Duodenal mucosa (tissue), 2 donors: ENCODE measurements at regions not wholly inside any gene's neighbourhood (a gene's known extent, or its start where the extent isn't known, plus 50 kb on each side); places are given as distances from the start of the nearest gene placed in this dataset.

Experiments used
- H3K27ac ChIP-seq: one replicate; pipeline ENCODE4 v1.7.0; 2013; ENCODE audit warnings: low read depth, low read length
- H3K27me3 ChIP-seq, 2 donors: one replicate each; pipeline ENCODE4 v1.7.0; 2013; ENCODE audit warnings: low read length in 2 of 2, control low read depth in 1 of 2; ENCODE audit not compliant: insufficient read depth in 2 of 2, control insufficient read depth in 1 of 2
- H3K36me3 ChIP-seq, 2 donors: one replicate each; pipeline ENCODE4 v1.7.0; 2013; ENCODE audit warnings: low read length in 2 of 2, control low read depth in 1 of 2; ENCODE audit not compliant: insufficient read depth in 2 of 2, control insufficient read depth in 1 of 2
- H3K4me1 ChIP-seq, 2 donors: one replicate each; pipeline ENCODE4 v1.7.0; 2013; ENCODE audit warnings: low read length in 2 of 2, control low read depth in 1 of 2; ENCODE audit not compliant: insufficient read depth in 2 of 2, control insufficient read depth in 1 of 2
- H3K4me3 ChIP-seq, 2 donors: one replicate each; pipeline ENCODE4 v1.7.0; 2013; ENCODE audit warnings: low read length in 2 of 2, low read depth in 1 of 2
- H3K9ac ChIP-seq, 2 donors: one replicate each; pipeline ENCODE4 v1.7.0; 2013; ENCODE audit warnings: low read length in 2 of 2, low read depth in 1 of 2
- H3K9me3 ChIP-seq, 2 donors: one replicate each; pipeline ENCODE4 v1.7.0; 2013; ENCODE audit warnings: low read length in 2 of 2, control low read depth in 1 of 2; ENCODE audit not compliant: control insufficient read depth in 1 of 2

DNA sequence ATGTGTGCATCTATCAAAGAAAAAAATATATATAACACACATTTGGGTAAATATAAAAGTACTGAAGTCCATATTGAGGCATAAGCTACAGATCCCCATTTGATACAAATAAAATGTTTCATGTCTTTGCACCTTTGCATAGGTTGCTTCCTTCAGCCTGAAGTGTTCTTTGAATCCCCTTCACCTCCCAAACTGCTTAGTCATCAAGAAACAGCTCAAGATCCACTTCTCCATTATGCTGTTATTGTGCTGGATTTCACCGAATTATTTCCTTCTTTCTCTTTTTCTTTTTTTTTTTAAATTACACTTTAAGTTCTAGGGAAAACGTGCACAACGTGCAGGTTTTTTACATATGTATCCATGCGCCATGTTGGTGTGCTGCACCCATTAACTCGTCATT, 419.1 kb downstream of the ENC1 start:
- H3K4me1 ChIP-seq: no peaks in the 10 kb centered on the region
- no peak overlapping the region for H3K4me3 ChIP-seq
- no peak overlapping the region for H3K27ac ChIP-seq
- no peak overlapping the region for H3K9ac ChIP-seq
- no peaks in the 10 kb centered on the region for H3K9me3 ChIP-seq
- no peaks in the 10 kb centered on the region for H3K36me3 ChIP-seq
- H3K27me3 ChIP-seq: no peaks in the 10 kb centered on the region

DNA sequence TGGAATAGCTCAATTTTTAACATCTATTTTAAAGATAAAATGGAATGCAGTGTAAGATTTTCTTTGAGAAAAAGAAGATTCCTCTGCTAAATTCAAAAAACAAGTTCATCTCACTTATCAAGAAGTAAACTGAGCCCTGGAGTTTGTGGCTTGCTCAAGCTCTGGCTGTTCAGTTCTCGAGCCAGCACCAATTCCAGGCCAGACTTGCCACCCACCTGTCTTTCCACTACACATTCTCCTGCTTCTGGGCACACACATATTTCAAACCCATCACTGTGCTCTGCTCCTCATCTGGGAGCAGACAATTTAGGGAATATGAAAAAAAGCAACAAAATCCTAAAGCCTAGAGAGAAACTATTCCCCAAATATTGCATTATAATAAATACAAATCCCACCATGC, 424.5 kb downstream of the ENC1 start:
- no peaks in the 10 kb centered on the region for H3K4me1 ChIP-seq
- no peaks in the 10 kb centered on the region for H3K27me3 ChIP-seq
- H3K9me3 ChIP-seq: no peaks in the 10 kb centered on the region
- no peak overlapping the region for H3K4me3 ChIP-seq
- H3K27ac ChIP-seq: no peak overlapping the region
- no peaks in the 10 kb centered on the region for H3K36me3 ChIP-seq
- no peak overlapping the region for H3K9ac ChIP-seq

DNA sequence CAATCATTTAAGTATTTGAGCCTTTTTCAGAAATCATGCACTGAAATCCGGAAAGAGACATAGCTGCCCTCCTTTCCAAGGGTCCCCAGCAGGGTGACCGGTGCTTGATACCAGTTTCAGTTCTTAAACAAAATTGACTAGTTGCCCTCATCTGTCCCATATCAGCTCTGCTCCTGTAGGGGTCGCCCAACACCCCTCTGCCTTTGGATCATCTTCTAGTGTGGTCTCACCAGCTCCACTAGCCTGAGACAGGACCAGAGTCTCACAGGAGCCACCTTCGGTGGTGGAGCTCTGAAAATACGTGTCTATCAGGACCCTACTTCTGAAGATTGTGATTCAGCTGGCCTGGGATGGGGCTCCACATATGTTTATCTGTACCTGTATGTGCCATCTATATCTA, 428.2 kb downstream of the ENC1 start:
- no peak overlapping the region for H3K27ac ChIP-seq
- H3K27me3 ChIP-seq: no peaks in the 10 kb centered on the region
- no peak overlapping the region for H3K9ac ChIP-seq
- H3K4me1 ChIP-seq: no peaks in the 10 kb centered on the region
- H3K36me3 ChIP-seq: no peaks in the 10 kb centered on the region
- no peak overlapping the region for H3K4me3 ChIP-seq
- no peaks in the 10 kb centered on the region for H3K9me3 ChIP-seq

DNA sequence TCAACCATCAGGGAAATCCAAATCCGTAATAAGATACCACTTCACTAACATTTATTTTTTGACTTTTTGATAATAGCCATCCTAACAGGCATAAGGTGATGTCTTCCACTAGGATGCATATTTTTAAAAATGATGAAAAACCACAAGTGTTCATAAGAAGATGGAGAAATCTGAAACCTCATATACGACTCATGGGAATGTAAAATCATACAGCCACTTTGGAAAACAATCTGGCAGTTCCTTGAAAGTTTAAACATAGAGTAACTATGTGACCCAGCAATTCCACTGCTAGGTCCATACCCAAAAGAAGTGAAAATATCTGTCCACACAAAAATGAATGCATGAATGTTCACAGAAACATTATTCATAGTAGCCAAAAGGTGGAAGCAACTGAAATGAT, 431.0 kb downstream of the ENC1 start:
- Histone ChIP-seq H3K4me3 (no peak overlapping the region), H3K4me1 (no peaks in the 10 kb centered on the region), H3K9ac (no peak overlapping the region), H3K27me3 (no peaks in the 10 kb centered on the region), H3K36me3 (no peaks in the 10 kb centered on the region), H3K9me3 (no peaks in the 10 kb centered on the region), H3K27ac (no peak overlapping the region)

DNA sequence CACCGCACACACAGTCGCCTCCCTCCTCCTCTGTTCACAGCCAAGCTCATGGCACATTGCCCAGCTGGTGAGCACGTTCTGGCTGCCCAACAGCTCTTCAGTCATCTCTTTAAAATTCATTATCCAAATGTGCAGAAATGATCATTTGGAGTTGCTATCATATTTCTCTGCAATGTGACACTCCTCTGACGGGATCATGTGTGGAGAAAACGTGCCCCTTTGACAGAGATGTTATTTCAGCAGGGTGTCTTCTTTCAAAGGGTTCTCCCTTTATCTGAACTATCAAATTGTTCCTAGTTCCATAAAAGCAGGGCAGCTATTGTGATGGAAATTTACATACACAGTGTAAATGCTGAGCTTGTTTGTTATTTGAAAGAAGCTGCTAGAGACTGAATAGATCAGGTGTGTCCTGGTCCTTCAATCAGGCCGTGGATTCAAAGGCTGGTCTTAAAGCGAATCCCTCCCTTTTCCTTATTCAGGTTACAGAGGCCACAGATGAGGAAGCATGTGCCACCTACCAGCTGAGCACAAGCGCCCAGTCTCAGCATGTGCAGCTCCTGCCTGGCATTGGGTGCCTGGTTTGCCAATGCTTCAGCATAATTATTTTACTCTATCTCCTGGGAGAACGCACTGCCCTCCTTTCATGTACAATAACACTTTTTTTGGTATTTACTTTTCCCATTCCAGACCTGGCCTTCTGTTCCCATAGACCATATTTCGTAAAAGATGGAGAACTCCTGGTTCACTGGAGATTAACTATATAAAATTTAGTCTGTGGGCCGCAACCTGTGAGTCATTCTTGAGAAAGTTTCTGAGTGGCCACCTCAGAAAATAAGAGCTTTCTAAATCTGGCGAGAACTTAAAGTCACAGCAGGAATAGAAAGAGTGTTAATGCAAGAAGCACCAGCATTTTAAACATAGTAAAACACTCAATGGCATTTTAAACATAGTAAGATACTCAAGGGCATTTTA, 433.7 kb downstream of the ENC1 start:
- no peaks in the 10 kb centered on the region for H3K27me3 ChIP-seq

DNA sequence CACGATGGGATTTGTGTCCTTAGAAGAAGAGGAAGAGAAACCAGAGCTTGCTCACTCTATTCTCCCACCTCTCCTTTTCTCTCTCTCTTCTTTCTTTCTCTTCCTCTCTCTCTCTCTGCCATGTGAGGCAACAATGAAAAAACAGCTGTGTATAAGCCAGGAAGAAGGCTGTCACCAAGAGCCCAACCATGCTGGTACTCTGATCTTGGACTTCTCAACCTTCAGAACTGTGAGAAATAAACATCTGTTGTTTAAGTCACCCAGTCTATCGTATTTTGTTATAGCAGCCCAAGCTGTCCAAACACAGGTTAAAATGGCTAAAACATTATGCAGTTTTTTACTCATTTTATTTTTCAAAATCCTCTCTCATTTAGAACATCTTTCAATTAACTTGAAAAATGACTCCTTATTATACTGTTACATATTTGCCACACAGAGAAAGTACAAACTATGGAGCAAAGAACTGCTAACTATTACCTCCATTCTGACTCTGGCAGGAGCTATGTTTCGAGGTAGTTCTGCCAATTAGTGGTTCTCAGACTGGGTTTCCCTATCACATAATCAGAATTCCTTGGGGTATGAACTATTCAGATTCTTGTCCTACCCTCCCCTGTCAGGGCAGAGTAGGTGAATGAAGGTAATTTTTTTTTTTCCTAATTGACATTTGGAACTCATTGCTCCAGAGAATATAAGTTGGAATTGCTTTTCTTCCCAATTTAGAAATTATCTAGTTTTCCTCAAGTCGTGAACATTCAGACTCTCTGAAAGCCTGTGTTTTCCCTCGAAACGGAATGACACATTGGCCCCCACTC, 434.6 kb downstream of the ENC1 start:
- no peaks in the 10 kb centered on the region for H3K27me3 ChIP-seq
- H3K9ac ChIP-seq: no peak overlapping the region
- peaks cover 4 to 14% of the 10 kb centered on the region in 2 donors for H3K4me1 ChIP-seq
- no peaks in the 10 kb centered on the region for H3K36me3 ChIP-seq
- no peak overlapping the region for H3K4me3 ChIP-seq
- H3K9me3 ChIP-seq: no peaks in the 10 kb centered on the region
- H3K27ac ChIP-seq: no peak overlapping the region

More for the DNA sequence above, 433.7 kb downstream of the ENC1 start:
- Histone ChIP-seq H3K9ac (no peak overlapping the region), H3K9me3 (no peaks in the 10 kb centered on the region), H3K4me1 (peaks cover 0 to 6% of the 10 kb centered on the region in 2 donors), H3K4me3 (no peak overlapping the region), H3K27ac (no peak overlapping the region), H3K36me3 (no peaks in the 10 kb centered on the region)

DNA sequence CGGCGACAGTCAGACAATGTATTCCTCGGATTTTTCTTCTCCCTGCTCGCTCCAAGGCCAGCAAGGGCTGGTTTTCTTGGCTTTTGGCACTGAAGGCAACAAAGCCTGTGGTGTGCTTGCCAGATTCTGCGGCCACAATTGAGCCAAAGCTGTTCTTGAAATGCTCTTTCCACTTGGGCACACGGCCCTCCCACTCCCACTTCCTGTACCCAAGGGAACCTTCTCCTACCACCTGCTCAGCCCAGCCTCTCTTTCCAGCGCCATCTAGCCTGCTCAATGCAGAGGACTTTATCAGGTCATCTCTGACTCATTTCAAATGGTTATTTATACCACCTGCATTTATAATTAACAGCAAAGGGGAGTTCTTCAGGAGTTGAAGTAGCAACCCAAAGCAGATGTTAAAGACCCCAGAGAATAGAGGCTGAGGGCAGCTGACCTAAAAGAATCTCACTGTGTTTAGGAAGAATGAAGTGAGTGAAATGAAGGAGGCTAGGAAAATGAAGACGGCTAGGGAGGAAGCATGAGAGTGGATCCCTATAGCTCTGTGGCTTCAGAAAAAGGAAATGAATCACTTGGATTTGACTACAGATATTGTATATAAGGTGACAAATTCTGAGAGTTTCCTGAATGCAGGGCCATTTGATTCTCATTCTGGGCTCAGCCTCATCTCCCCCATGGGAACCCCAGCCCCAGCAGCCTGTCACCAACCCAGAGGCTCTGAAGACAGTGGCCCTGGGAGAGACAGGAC, 439.0 kb downstream of the ENC1 start:
- peaks cover 10 to 21% of the 10 kb centered on the region in 2 donors for H3K4me1 ChIP-seq
- no peaks in the 10 kb centered on the region for H3K9me3 ChIP-seq
- H3K36me3 ChIP-seq: no peaks in the 10 kb centered on the region
- peak overlapping the region; percentile 55 to 62 for H3K4me3 ChIP-seq
- no peaks in the 10 kb centered on the region for H3K27me3 ChIP-seq
- peak overlapping the region in 1 of 2 donors; percentile 19 for H3K9ac ChIP-seq
- H3K27ac ChIP-seq: no peak overlapping the region

DNA sequence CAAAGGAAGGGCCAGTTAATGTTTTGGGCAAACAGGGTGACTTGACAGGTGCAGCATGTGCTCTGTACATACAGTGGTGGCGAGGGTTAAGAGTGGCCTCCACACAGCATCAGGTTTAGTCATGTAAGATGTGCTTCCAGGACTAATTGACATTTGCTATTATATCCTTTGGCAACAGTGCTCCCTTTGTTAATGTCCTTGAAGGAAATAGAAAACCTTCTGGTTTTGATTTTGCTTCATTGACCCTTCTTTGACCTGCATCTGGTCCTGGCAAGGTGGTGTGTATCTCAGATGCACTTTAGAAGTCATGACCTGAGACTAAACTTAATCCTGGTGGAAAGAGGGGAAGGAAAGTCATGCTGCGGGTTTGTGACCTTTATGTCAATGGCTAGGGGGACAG, 440.0 kb downstream of the ENC1 start:
- Histone ChIP-seq H3K4me1 (peaks cover 10 to 21% of the 10 kb centered on the region in 2 donors), H3K4me3 (peak overlapping the region; percentile 55 to 62), H3K27me3 (no peaks in the 10 kb centered on the region), H3K27ac (no peak overlapping the region), H3K9ac (no peak overlapping the region), H3K9me3 (no peaks in the 10 kb centered on the region), H3K36me3 (no peaks in the 10 kb centered on the region)

DNA sequence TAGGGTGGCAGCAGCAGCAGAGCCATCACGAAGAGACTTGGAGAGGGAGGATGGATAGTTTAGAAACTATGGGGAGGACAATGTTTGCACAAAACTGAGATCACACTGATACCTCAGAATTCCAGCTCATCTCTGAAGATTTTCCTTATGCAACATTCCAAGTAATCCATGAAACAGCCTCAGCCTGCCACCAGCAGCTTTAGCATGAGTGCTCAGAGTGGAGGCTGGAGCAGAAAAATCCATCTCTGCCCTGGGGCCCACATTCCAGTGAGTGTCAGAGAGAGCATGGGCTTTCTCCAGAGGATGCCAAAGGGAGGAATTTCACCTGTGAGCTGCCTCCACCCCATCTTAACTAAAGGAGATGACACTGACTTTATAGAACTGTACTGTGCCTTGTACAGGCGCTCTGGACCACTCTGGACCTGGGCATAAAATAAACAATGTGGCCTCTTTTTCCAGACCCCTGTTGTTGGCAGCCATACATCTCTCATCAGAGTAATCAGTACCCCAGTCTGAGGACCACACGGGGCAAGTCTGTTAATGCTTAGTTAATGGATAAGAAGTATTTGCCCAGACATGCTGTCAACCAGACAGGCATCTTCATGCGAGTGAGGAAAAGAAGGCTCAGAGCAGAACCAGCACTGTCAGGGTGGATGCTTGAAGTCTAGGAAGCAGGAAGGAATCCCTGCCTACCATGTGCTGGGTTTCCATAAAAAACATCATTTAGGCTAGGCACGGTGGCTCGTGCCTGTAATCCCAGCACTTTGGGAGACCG, 440.9 kb downstream of the ENC1 start:
- Histone ChIP-seq H3K9me3 (no peaks in the 10 kb centered on the region), H3K4me3 (no peak overlapping the region), H3K4me1 (peaks cover 10 to 21% of the 10 kb centered on the region in 2 donors), H3K27ac (no peak overlapping the region), H3K9ac (no peak overlapping the region), H3K36me3 (no peaks in the 10 kb centered on the region), H3K27me3 (no peaks in the 10 kb centered on the region)
